HL-60 (cell line): ENCODE measurements at regions not wholly inside any gene's neighbourhood (a gene's known extent, or its start where the extent isn't known, plus 50 kb on each side); places are given as distances from the start of the nearest gene placed in this dataset.

ENCODE experiments used
- GABPA ChIP-seq: IDR thresholded peaks from 2 replicates; pipeline ENCODE4 v1.6.1; 2012; ENCODE audit warnings: low read depth
- SPI1 ChIP-seq: IDR thresholded peaks from 2 replicates; pipeline ENCODE4 v1.6.1; 2012; ENCODE audit warnings: low read depth, mild to moderate bottlenecking, borderline replicate concordance
- TF ChIP-seq, protein P1 (sequence below): IDR thresholded peaks from one replicate; pipeline ENCODE4 v1.5.1; 2011; ENCODE audit warnings: low read length, control low read depth, inconsistent platforms; ENCODE audit not compliant: insufficient read depth
- TF ChIP-seq, protein P2 (sequence below): IDR thresholded peaks from 2 replicates; pipeline ENCODE4 v1.6.1; 2012; ENCODE audit warnings: low read depth; ENCODE audit not compliant: insufficient replicate concordance

DNA sequence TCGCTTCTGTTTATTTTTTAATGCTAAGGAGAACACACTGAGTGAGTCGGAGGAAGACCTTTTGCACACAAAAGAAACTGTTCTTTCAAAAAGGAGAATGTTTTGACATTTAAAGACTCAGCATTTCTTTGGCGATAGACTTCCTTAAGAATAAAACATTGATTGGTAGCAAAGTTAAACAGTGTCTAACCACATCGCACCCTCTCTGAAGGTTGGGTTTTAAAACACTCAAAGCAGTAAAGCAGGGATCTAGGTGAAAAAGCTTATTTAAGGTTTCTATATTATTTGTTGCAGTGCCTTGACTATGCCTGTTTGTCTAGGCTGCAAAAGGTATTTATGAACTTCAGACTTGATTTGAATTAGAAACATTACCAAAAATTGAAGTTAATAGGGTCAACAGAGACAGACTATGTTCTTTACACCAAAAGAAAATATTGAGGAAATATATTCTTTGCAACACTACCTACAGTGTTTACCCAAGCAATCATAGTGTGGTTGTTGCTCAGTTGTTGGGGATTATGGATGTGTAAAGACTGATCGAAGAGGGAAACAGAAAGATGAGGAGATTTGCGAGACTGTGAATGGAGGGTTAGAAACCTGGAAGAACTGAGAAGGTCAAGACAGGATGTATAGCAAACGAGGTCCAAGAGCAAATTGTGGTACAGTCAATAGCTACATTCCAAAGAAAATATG lies 297.8 kb upstream of the SLC39A10 start:
- TF ChIP-seq, protein P1, sequence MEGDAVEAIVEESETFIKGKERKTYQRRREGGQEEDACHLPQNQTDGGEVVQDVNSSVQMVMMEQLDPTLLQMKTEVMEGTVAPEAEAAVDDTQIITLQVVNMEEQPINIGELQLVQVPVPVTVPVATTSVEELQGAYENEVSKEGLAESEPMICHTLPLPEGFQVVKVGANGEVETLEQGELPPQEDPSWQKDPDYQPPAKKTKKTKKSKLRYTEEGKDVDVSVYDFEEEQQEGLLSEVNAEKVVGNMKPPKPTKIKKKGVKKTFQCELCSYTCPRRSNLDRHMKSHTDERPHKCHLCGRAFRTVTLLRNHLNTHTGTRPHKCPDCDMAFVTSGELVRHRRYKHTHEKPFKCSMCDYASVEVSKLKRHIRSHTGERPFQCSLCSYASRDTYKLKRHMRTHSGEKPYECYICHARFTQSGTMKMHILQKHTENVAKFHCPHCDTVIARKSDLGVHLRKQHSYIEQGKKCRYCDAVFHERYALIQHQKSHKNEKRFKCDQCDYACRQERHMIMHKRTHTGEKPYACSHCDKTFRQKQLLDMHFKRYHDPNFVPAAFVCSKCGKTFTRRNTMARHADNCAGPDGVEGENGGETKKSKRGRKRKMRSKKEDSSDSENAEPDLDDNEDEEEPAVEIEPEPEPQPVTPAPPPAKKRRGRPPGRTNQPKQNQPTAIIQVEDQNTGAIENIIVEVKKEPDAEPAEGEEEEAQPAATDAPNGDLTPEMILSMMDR = no peak
- no peak for TF ChIP-seq SPI1
- TF ChIP-seq GABPA = no peak
- TF ChIP-seq, protein P2, sequence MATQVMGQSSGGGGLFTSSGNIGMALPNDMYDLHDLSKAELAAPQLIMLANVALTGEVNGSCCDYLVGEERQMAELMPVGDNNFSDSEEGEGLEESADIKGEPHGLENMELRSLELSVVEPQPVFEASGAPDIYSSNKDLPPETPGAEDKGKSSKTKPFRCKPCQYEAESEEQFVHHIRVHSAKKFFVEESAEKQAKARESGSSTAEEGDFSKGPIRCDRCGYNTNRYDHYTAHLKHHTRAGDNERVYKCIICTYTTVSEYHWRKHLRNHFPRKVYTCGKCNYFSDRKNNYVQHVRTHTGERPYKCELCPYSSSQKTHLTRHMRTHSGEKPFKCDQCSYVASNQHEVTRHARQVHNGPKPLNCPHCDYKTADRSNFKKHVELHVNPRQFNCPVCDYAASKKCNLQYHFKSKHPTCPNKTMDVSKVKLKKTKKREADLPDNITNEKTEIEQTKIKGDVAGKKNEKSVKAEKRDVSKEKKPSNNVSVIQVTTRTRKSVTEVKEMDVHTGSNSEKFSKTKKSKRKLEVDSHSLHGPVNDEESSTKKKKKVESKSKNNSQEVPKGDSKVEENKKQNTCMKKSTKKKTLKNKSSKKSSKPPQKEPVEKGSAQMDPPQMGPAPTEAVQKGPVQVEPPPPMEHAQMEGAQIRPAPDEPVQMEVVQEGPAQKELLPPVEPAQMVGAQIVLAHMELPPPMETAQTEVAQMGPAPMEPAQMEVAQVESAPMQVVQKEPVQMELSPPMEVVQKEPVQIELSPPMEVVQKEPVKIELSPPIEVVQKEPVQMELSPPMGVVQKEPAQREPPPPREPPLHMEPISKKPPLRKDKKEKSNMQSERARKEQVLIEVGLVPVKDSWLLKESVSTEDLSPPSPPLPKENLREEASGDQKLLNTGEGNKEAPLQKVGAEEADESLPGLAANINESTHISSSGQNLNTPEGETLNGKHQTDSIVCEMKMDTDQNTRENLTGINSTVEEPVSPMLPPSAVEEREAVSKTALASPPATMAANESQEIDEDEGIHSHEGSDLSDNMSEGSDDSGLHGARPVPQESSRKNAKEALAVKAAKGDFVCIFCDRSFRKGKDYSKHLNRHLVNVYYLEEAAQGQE = no peak
